Osteocyte (in vitro differentiated cells): ENCODE measurements at regions not wholly inside any gene's neighbourhood (a gene's known extent, or its start where the extent isn't known, plus 50 kb on each side); places are given as distances from the start of the nearest gene placed in this dataset.
"Not testable (repeated sequence)": the region's sequence is repeated elsewhere in the genome, so short reads cannot be mapped to it uniquely, and the experiment has no call there.

ENCODE experiments used
- DNase-seq: peaks from one replicate; pipeline ENCODE4 v3.0.0; 2021; ENCODE audit warnings: mixed read lengths; ENCODE audit not compliant: unreplicated experiment; ENCODE audit errors: extremely low spot score
- H3K27ac Mint-ChIP-seq: one replicate; pipeline ENCODE4 v1.8.0; 2021; ENCODE audit warnings: mild to moderate bottlenecking, mixed read lengths; ENCODE audit not compliant: unreplicated experiment
- H3K27me3 Mint-ChIP-seq: one replicate; pipeline ENCODE4 v1.8.0; 2021; ENCODE audit warnings: mixed read lengths; ENCODE audit not compliant: unreplicated experiment
- H3K36me3 Mint-ChIP-seq: one replicate; pipeline ENCODE4 v1.8.0; 2021; ENCODE audit warnings: mixed read lengths; ENCODE audit not compliant: unreplicated experiment
- H3K4me1 Mint-ChIP-seq: one replicate; pipeline ENCODE4 v1.8.0; 2021; ENCODE audit warnings: mixed read lengths; ENCODE audit not compliant: unreplicated experiment
- H3K4me3 Mint-ChIP-seq: one replicate; pipeline ENCODE4 v1.8.0; 2021; ENCODE audit warnings: mild to moderate bottlenecking, moderate library complexity, mixed read lengths; ENCODE audit not compliant: unreplicated experiment
- H3K9me3 Mint-ChIP-seq: one replicate; pipeline ENCODE4 v1.8.0; 2021; ENCODE audit warnings: mixed read lengths; ENCODE audit not compliant: unreplicated experiment
- TF ChIP-seq, protein P1 (sequence below): fragments of 200-600 bp; sonication (generic); IDR thresholded peaks from 2 replicates; pipeline ENCODE4 v1.5.0; 2021; ENCODE audit warnings: antibody characterized with exemption, mild to moderate bottlenecking, moderate library complexity

DNA sequence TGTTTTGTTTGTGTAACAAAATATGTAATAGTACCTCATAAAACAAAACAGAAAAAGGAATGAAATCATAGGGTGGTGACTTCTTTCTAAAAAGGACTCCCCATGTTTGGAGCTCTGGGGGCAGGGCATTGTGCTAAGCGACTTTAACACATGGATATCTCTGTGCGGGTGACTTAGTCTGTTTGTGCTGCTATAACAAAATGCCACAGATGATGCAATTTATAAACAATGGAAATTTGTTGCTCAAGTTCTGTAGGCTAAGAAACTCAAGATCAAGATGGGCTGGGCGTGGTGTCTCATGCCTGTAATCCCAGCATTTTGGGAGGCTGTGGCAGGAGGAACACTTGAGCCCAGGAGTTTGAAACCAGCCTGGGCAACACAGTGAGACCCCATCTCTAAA lies 85.4 kb upstream of the SIM2 start:
- peaks cover 7% of the 10 kb centered on the region for H3K4me1 Mint-ChIP-seq

DNA sequence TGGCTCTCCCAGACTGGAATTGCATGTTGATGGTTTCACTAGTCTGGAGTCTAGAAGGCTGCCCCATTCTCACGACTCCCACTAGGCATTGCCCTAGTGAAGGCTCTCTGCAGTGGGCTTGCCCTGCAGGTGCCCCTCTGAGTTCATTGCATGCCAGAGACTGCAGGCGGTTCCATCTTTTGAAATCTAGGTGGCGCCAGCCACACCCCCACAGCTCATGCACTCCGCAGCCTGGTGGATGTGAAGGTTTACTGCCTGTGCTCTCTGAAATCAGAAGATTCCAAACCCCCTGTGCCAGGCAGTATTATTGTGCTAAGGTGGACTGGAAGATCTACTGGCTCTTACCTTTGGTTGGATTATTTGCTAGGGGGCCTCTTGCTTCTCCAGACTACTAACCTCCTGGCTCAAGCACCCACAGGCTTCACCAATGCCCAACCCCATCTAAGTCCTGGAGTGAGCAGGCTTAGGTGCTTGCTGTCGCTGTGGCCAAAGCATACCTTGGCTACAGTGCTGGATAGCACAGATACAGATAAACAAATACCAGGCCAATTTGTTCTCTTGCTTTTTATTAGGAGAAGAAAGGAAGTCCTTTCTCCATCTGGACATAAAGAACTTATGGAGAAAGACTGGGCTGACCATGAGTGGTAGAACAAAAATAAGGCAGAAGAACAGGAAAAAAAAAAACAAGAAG lies 83.5 kb upstream of the SIM2 start:
- Mint-ChIP-seq H3K27ac (no peak overlapping the region), H3K4me3 (no peak overlapping the region), H3K4me1 (peaks cover 4% of the 10 kb centered on the region), H3K9me3 (no peaks in the 10 kb centered on the region), H3K27me3 (peaks cover 54% of the 10 kb centered on the region), H3K36me3 (no peaks in the 10 kb centered on the region)
- no peak for DNase-seq
- TF ChIP-seq, protein P1, sequence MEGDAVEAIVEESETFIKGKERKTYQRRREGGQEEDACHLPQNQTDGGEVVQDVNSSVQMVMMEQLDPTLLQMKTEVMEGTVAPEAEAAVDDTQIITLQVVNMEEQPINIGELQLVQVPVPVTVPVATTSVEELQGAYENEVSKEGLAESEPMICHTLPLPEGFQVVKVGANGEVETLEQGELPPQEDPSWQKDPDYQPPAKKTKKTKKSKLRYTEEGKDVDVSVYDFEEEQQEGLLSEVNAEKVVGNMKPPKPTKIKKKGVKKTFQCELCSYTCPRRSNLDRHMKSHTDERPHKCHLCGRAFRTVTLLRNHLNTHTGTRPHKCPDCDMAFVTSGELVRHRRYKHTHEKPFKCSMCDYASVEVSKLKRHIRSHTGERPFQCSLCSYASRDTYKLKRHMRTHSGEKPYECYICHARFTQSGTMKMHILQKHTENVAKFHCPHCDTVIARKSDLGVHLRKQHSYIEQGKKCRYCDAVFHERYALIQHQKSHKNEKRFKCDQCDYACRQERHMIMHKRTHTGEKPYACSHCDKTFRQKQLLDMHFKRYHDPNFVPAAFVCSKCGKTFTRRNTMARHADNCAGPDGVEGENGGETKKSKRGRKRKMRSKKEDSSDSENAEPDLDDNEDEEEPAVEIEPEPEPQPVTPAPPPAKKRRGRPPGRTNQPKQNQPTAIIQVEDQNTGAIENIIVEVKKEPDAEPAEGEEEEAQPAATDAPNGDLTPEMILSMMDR = peak; percentile 12

More for the DNA sequence above, 85.4 kb upstream of the SIM2 start:
- TF ChIP-seq, protein P1 = no peak
- no peak overlapping the region for H3K27ac Mint-ChIP-seq
- H3K4me3 Mint-ChIP-seq = no peak overlapping the region
- H3K27me3 Mint-ChIP-seq = peaks cover 47% of the 10 kb centered on the region
- H3K9me3 Mint-ChIP-seq = peaks cover 4% of the 10 kb centered on the region
- DNase-seq = no peak
- no peaks in the 10 kb centered on the region for H3K36me3 Mint-ChIP-seq

DNA sequence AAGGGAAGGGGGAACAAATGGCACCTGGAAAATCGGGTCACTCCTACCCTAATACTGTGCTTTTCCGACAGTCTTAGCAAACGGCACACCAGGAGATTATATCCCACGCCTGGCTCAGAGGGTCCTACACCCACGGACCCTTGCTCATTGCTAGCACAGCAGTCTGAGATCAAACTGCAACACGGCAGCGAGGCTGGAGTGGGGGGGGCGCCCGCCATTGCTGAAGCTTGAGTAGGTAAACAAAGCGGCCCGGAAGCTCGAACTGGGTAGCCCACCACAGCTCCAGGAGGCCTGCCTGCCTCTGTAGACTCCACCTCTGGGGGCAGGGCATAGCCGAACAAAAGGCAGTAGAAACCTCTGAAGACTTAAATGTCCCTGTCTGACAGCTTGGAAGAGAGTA lies 82.1 kb upstream of the SIM2 start:
- peaks cover 49% of the 10 kb centered on the region for H3K27me3 Mint-ChIP-seq
- not testable (repeated sequence) for H3K36me3 Mint-ChIP-seq, H3K4me1 Mint-ChIP-seq, DNase-seq, H3K9me3 Mint-ChIP-seq, H3K27ac Mint-ChIP-seq, H3K4me3 Mint-ChIP-seq

DNA sequence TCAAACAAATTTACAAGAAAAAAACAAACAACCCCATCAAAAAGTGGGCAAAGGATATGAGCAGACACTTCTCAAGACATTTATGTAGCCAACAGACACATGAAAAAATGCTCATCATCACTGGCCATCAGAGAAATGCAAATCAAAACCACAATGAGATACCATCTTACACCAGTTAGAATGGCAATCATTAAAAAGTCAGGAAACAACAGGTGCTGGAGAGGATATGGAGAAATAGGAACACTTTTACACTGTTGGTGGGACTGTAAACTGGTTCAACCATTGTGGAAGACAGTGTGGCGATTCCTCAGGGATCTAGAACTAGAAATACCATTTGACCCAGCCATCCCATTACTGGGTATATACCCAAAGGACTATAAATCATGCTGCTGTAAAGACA lies 77.1 kb upstream of the SIM2 start:
- H3K4me3 Mint-ChIP-seq, H3K9me3 Mint-ChIP-seq, H3K27ac Mint-ChIP-seq, DNase-seq, H3K4me1 Mint-ChIP-seq, H3K36me3 Mint-ChIP-seq: not testable (repeated sequence)
- H3K27me3 Mint-ChIP-seq = peaks cover 21% of the 10 kb centered on the region

DNA sequence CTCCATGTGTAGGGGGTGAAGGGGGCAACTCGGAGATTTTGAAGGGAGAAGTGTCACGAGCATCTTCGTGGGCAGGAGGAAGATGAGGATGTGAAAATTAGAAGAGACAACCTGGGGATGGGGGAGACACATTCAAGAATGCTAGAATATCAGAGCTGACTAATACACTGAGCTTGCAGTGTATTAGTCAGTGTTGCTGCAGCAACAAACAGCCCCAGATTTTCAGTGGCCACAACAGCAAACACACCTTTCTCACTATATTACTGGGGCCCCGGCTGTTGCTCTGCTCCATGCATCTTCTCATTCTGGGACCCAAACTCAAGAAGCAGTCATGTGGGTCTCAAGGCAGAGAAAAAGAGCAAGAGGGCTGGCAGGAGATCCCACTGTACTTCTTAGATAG lies 74.8 kb upstream of the SIM2 start:
- no peak for DNase-seq
- Mint-ChIP-seq H3K4me3 (no peak overlapping the region), H3K9me3 (no peaks in the 10 kb centered on the region), H3K4me1 (no peaks in the 10 kb centered on the region), H3K36me3 (no peaks in the 10 kb centered on the region), H3K27ac (no peak overlapping the region), H3K27me3 (peaks cover 19% of the 10 kb centered on the region)
- TF ChIP-seq, protein P1 = no peak

DNA sequence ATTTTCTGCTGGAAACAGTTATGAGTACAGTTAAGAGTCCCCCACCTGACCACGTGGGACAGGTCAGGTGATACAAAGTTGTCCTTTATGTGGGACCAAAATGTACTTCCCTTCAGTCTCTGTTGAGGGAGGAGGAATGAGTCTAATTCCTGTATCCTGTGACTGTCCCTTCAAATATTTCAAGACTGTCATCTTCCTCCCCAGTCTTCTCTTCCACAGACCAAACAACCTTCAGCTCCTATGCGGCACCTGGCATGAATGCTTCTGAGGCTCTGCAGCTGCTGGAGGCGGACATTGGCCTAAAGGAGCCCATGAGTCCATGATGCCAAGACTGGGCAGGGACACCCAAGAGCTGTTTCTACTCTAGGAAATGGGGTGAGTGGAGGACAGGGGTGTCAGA lies 72.1 kb upstream of the SIM2 start:
- TF ChIP-seq, protein P1 = no peak
- Mint-ChIP-seq H3K36me3 (no peaks in the 10 kb centered on the region), H3K27ac (no peak overlapping the region), H3K4me3 (no peak overlapping the region), H3K27me3 (peaks cover 22% of the 10 kb centered on the region), H3K4me1 (no peaks in the 10 kb centered on the region), H3K9me3 (no peaks in the 10 kb centered on the region)
- no peak for DNase-seq
